WTC11 (cell line): ENCODE measurements at regions not wholly inside any gene's neighbourhood (a gene's known extent, or its start where the extent isn't known, plus 50 kb on each side); places are given as distances from the start of the nearest gene placed in this dataset.

Experiments used
- CTCF ChIP-seq: fragments of 200-600 bp; IDR thresholded peaks from 2 replicates; pipeline ENCODE4 v1.8.0; 2022; ENCODE audit warnings: antibody characterized with exemption
- ETV6 ChIP-seq: sonication (generic); formaldehyde crosslinking; IDR thresholded peaks from 2 replicates; pipeline ENCODE4 v1.8.1; 2022; ENCODE audit warnings: mild to moderate bottlenecking, missing genetic modification reagents
- FOXP4 ChIP-seq: sonication (generic); formaldehyde crosslinking; IDR thresholded peaks from 2 replicates; pipeline ENCODE4 v1.8.0; 2022; ENCODE audit warnings: mild to moderate bottlenecking, missing genetic modification reagents
- JUN ChIP-seq: sonication (generic); formaldehyde crosslinking; IDR thresholded peaks from 2 replicates; pipeline ENCODE4 v1.8.0; 2023; ENCODE audit warnings: mild to moderate bottlenecking, missing genetic modification reagents
- SP1 ChIP-seq: sonication (generic); formaldehyde crosslinking; conservative IDR thresholded peaks from 2 replicates; pipeline ENCODE4 v1.8.1; 2022; ENCODE audit warnings: missing genetic modification reagents
- ZBTB21 ChIP-seq: sonication (generic); formaldehyde crosslinking; IDR thresholded peaks from 2 replicates; pipeline ENCODE4 v1.8.1; 2023; ENCODE audit warnings: mild to moderate bottlenecking, missing genetic modification reagents, borderline replicate concordance

- no peak for TF ChIP-seq CTCF
- no peak for TF ChIP-seq ETV6 (CRISPR knock-in tag)
- TF ChIP-seq JUN (CRISPR knock-in tag): no peak
- no peak for TF ChIP-seq SP1
- no peak for TF ChIP-seq FOXP4 (CRISPR knock-in tag)
- no peak for TF ChIP-seq ZBTB21 (CRISPR knock-in tag)
Measured at GRCh38 chr11:116581349-116581748, 191.4 kb downstream of the BUD13 start.
